ENCODE measurements at regions not wholly inside any gene's neighbourhood (a gene's known extent, or its start where the extent isn't known, plus 50 kb on each side); places are given as distances from the start of the nearest gene placed in this dataset.

DNA sequence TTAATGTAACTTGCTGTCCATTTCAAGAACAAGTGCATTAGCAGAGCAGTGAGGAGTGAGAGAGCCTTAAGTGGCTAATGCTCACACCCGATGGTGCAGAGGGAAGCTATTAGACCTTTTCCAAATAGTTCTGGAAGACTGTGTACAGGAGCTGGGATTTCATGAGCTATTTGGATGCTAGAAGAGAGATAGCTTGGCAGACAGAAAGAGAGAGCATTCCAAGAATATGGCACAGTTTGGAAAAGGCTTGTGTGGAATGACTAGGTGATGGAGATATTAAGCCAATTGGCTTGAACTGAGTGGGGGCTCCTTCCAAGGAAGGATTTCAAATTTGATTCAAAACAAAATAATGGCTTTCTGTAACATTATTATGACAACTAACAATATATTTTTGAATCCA, 1097.2 kb upstream of the TENM3 start:
- Histone ChIP-seq H3K27ac (no peak overlapping the region), H3K9me3 (no peaks in the 10 kb centered on the region), H3K4me1 (no peaks in the 10 kb centered on the region), H3K4me3 (no peak overlapping the region), H3K36me3 (no peaks in the 10 kb centered on the region), H3K27me3 (no peaks in the 10 kb centered on the region)
- intact Hi-C loops (cut with DNase I) = no loop called here
- no peak for TF ChIP-seq POLR2A (IDR thresholded peaks at IDR 0.05)
- no peak for TF ChIP-seq POLR2AphosphoS5 (IDR thresholded peaks at IDR 0.05; ENCODE audit: insufficient read depth in 1 of 2, low read depth in 1 of 2)
- TF ChIP-seq, protein P1, sequence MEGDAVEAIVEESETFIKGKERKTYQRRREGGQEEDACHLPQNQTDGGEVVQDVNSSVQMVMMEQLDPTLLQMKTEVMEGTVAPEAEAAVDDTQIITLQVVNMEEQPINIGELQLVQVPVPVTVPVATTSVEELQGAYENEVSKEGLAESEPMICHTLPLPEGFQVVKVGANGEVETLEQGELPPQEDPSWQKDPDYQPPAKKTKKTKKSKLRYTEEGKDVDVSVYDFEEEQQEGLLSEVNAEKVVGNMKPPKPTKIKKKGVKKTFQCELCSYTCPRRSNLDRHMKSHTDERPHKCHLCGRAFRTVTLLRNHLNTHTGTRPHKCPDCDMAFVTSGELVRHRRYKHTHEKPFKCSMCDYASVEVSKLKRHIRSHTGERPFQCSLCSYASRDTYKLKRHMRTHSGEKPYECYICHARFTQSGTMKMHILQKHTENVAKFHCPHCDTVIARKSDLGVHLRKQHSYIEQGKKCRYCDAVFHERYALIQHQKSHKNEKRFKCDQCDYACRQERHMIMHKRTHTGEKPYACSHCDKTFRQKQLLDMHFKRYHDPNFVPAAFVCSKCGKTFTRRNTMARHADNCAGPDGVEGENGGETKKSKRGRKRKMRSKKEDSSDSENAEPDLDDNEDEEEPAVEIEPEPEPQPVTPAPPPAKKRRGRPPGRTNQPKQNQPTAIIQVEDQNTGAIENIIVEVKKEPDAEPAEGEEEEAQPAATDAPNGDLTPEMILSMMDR (IDR thresholded peaks at IDR 0.05) = no peak
- no peak for DNase-seq (ENCODE audit: extremely low spot score in 2 of 2)

DNA sequence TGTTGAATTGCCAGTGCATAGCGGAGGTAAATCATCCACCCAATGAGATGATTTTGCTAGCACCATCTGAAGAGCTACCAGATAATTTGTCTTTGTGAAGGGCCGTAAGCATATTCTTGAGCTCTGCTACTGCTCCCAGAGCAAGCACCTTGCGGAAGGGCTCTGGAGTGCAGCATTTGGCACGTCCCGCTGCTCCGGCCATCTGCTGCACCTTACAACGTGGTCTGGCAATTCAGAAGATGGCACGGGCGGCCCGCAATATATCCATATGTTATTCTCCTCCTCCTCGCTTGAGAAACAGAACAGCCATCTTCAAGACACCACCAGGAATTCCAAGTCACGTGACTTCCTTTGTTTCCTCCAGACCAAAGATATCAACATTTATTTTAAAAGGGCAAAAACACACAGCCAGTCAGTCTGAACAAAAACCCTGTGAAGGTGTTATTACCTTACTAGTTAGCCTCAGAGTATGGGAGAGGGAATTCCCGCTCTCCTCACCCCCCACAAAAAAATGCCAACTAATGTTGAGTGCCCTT, 1095.7 kb upstream of the TENM3 start:
- H3K4me3 ChIP-seq = no peak overlapping the region
- no peaks in the 10 kb centered on the region for H3K27me3 ChIP-seq
- intact Hi-C loops (cut with DNase I) = no loop called here
- TF ChIP-seq POLR2A (IDR thresholded peaks at IDR 0.05) (no peak), POLR2AphosphoS5 (IDR thresholded peaks at IDR 0.05; ENCODE audit: insufficient read depth in 1 of 2, low read depth in 1 of 2) (no peak)
- TF ChIP-seq, protein P1 (IDR thresholded peaks at IDR 0.05) = no peak
- H3K4me1 ChIP-seq = no peaks in the 10 kb centered on the region
- DNase-seq (ENCODE audit: extremely low spot score in 2 of 2) = no peak
- no peaks in the 10 kb centered on the region for H3K9me3 ChIP-seq
- H3K36me3 ChIP-seq = no peaks in the 10 kb centered on the region
- H3K27ac ChIP-seq = no peak overlapping the region

DNA sequence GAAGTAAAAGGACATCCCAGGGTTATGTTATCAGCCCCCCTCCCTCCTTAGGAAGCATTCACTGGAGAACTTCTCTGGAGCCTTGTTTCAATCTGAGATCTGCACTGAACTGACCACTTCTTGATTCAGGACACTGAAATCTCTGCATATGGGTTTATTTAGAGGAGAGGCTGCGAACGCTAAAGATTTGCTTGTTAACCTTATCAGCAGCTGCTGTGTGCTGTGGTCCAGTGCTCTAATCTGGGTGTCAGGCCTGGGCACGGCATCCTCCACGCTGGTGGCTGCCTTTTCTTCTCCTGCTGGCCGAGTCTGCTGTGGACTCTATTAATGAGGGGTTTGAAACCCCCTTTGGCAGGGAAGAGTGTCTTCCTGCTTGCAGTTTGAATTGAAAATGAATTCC, 1094.7 kb upstream of the TENM3 start:
- no peaks in the 10 kb centered on the region for H3K36me3 ChIP-seq
- no peak for DNase-seq (ENCODE audit: extremely low spot score in 2 of 2)
- no peaks in the 10 kb centered on the region for H3K4me1 ChIP-seq
- no peak overlapping the region for H3K4me3 ChIP-seq
- no peaks in the 10 kb centered on the region for H3K9me3 ChIP-seq
- intact Hi-C loops (cut with DNase I) = no loop called here
- H3K27ac ChIP-seq = no peak overlapping the region
- no peaks in the 10 kb centered on the region for H3K27me3 ChIP-seq
- TF ChIP-seq, protein P1 (IDR thresholded peaks at IDR 0.05) = no peak
- no peak for TF ChIP-seq POLR2AphosphoS5 (IDR thresholded peaks at IDR 0.05; ENCODE audit: insufficient read depth in 1 of 2, low read depth in 1 of 2)
- no peak for TF ChIP-seq POLR2A (IDR thresholded peaks at IDR 0.05)

DNA sequence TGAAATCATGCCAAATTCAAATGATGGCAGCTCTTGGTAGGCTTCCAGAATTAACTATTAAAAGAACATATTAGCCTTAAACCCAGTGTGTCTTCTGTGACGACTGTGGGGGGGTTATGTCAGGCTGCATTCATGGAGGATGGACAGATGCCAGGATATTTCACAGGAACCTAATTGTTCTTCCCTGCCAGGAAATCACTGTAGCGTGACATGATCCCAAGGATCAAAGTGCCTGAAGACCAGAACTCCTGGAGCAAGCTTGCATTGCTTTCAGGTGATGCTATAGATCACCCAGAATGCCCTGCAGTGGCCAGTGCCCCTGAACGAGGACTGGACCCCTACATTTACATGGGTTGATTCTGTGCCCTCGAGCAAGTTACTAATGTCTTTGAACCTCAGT, 1093.0 kb upstream of the TENM3 start:
- no peaks in the 10 kb centered on the region for H3K4me1 ChIP-seq
- TF ChIP-seq, protein P1 (IDR thresholded peaks at IDR 0.05) = no peak
- TF ChIP-seq POLR2AphosphoS5 (IDR thresholded peaks at IDR 0.05; ENCODE audit: insufficient read depth in 1 of 2, low read depth in 1 of 2) = no peak
- TF ChIP-seq POLR2A (IDR thresholded peaks at IDR 0.05) = no peak
- no peaks in the 10 kb centered on the region for H3K36me3 ChIP-seq
- H3K27ac ChIP-seq = no peak overlapping the region
- no peak overlapping the region for H3K4me3 ChIP-seq
- H3K27me3 ChIP-seq = no peaks in the 10 kb centered on the region
- no peaks in the 10 kb centered on the region for H3K9me3 ChIP-seq
- intact Hi-C loops (cut with DNase I) = no loop called here
- DNase-seq (ENCODE audit: extremely low spot score in 2 of 2) = no peak

DNA sequence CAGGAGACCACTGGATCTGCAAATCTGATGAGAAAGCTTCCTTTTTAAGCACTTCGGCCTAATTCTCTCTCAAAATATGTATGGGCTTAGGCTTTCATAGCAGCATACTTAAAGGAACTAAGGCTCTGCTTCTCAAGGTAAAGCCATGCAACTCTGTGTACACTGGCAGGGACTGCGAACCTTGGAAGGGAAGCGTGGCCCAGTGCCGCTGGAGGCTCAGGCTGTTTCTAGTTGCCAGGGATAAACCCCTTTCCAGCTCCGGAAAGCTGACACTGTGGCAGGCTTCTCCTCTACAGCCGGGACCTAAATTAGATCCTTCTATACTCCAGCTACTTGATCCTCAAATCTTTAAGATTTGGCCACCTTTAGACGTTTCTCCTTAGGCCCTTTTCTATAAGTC, 1091.3 kb upstream of the TENM3 start:
- no peaks in the 10 kb centered on the region for H3K9me3 ChIP-seq
- intact Hi-C loops (cut with DNase I) = no loop called here
- no peak for TF ChIP-seq POLR2AphosphoS5 (IDR thresholded peaks at IDR 0.05; ENCODE audit: insufficient read depth in 1 of 2, low read depth in 1 of 2)
- TF ChIP-seq POLR2A (IDR thresholded peaks at IDR 0.05) = no peak
- TF ChIP-seq, protein P1 (IDR thresholded peaks at IDR 0.05) = no peak
- H3K4me1 ChIP-seq = no peaks in the 10 kb centered on the region
- H3K27me3 ChIP-seq = no peaks in the 10 kb centered on the region
- no peak for DNase-seq (ENCODE audit: extremely low spot score in 2 of 2)
- no peaks in the 10 kb centered on the region for H3K36me3 ChIP-seq
- H3K27ac ChIP-seq = no peak overlapping the region
- H3K4me3 ChIP-seq = no peak overlapping the region

Data from vagina (tissue), 2 donors.